Stimulated activated CD4-positive, alpha-beta T cell treated with anti-CD3 and anti-CD28 coated beads, Interleukin-1b, Interleukin-23, amount 100 ng/mL, for 24 hours (primary cell): ENCODE measurements at regions not wholly inside any gene's neighbourhood (a gene's known extent, or its start where the extent isn't known, plus 50 kb on each side); places are given as distances from the start of the nearest gene placed in this dataset.

Experiments
- DNase-seq, 4 experiments: peaks; one replicate each; pipeline ENCODE4 v3.0.0-alpha.2; 2020; ENCODE audit warnings: low read depth in 4 of 4, low spot score in 1 of 4

GRCh38 chr21:15363921-15364320 is 299.1 kb upstream of the NRIP1 start:
- no peak for DNase-seq

- DNase-seq: no peak
Observed at GRCh38 chr21:15365751-15366392, 301.1 kb upstream of the NRIP1 start.

- DNase-seq: no peak
Observed at GRCh38 chr21:15366555-15366954, 301.8 kb upstream of the NRIP1 start.

GRCh38 chr21:15367061-15367626 is 302.3 kb upstream of the NRIP1 start:
- no peak for DNase-seq

GRCh38 chr21:15370462-15370975 is 305.7 kb upstream of the NRIP1 start:
- no peak for DNase-seq

GRCh38 chr21:15373941-15374340 is 309.1 kb upstream of the NRIP1 start:
- no peak for DNase-seq

GRCh38 chr21:15379776-15380175 is 315.0 kb upstream of the NRIP1 start:
- DNase-seq: no peak

- DNase-seq: no peak
Observed at GRCh38 chr21:15383588-15383987, 318.8 kb upstream of the NRIP1 start.

GRCh38 chr21:15390049-15390448 is 325.2 kb upstream of the NRIP1 start:
- DNase-seq: no peak

- no peak for DNase-seq
Observed at GRCh38 chr21:15397258-15397657, 332.5 kb upstream of the NRIP1 start.

GRCh38 chr21:15400905-15401304 is 328.9 kb upstream of the USP25 start:
- no peak for DNase-seq

- no peak for DNase-seq
Observed at GRCh38 chr21:15401331-15401730, 328.5 kb upstream of the USP25 start.

GRCh38 chr21:15405214-15405613 is 324.6 kb upstream of the USP25 start:
- no peak for DNase-seq

GRCh38 chr21:15406791-15407190 is 323.0 kb upstream of the USP25 start:
- DNase-seq: no peak

- no peak for DNase-seq
Observed at GRCh38 chr21:15407585-15407984, 322.2 kb upstream of the USP25 start.

- no peak for DNase-seq
Observed at GRCh38 chr21:15408089-15408488, 321.7 kb upstream of the USP25 start.

- no peak for DNase-seq
Observed at GRCh38 chr21:15409031-15409430, 320.8 kb upstream of the USP25 start.

GRCh38 chr21:15410853-15411252 is 318.9 kb upstream of the USP25 start:
- no peak for DNase-seq

- DNase-seq: no peak
Observed at GRCh38 chr21:15414057-15414456, 315.7 kb upstream of the USP25 start.

- DNase-seq: no peak
Observed at GRCh38 chr21:15415541-15416261, 314.1 kb upstream of the USP25 start.

GRCh38 chr21:15421441-15421881 is 308.3 kb upstream of the USP25 start:
- no peak for DNase-seq

GRCh38 chr21:15421947-15422346 is 307.8 kb upstream of the USP25 start:
- no peak for DNase-seq
